ENCODE measurements at regions not wholly inside any gene's neighbourhood (a gene's known extent, or its start where the extent isn't known, plus 50 kb on each side); places are given as distances from the start of the nearest gene placed in this dataset.

GRCh38 chr14:82521191-82521590 is 987.5 kb upstream of the SEL1L start:
- Histone ChIP-seq H3K4me3 (ENCODE audit: low read length) (no peak overlapping the region), H3K4me1 (ENCODE audit: insufficient read depth, low read length) (no peaks in the 10 kb centered on the region), H3K36me3 (ENCODE audit: insufficient read depth, low read length) (no peaks in the 10 kb centered on the region), H3K27me3 (ENCODE audit: control insufficient read depth in 1 of 2, insufficient read depth in 2 of 2, low read length in 2 of 2) (no peaks in the 10 kb centered on the region), H3K27ac (ENCODE audit: low read depth in 1 of 2, low read length in 2 of 2) (no peak overlapping the region), H3K9me3 (ENCODE audit: control insufficient read depth in 1 of 2, insufficient read depth in 1 of 2, low read length in 2 of 2) (peaks cover 0 to 6% of the 10 kb centered on the region in 2 experiments)
- Mint-ChIP-seq H3K27ac (no peak overlapping the region), H3K9me3 (peaks cover 11% of the 10 kb centered on the region), H3K27me3 (no peaks in the 10 kb centered on the region), H3K4me1 (ENCODE audit: low read depth) (no peaks in the 10 kb centered on the region), H3K36me3 (ENCODE audit: low read depth) (no peaks in the 10 kb centered on the region), H3K4me3 (no peak overlapping the region)
- ChIA-PET CTCF (no interaction called here), POLR2A (no interaction called here)
- no peak for DNase-seq
- no peak for ATAC-seq (ENCODE audit: poor library complexity)
- TF ChIP-seq, protein P1, sequence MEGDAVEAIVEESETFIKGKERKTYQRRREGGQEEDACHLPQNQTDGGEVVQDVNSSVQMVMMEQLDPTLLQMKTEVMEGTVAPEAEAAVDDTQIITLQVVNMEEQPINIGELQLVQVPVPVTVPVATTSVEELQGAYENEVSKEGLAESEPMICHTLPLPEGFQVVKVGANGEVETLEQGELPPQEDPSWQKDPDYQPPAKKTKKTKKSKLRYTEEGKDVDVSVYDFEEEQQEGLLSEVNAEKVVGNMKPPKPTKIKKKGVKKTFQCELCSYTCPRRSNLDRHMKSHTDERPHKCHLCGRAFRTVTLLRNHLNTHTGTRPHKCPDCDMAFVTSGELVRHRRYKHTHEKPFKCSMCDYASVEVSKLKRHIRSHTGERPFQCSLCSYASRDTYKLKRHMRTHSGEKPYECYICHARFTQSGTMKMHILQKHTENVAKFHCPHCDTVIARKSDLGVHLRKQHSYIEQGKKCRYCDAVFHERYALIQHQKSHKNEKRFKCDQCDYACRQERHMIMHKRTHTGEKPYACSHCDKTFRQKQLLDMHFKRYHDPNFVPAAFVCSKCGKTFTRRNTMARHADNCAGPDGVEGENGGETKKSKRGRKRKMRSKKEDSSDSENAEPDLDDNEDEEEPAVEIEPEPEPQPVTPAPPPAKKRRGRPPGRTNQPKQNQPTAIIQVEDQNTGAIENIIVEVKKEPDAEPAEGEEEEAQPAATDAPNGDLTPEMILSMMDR (IDR thresholded peaks at IDR 0.05), result no peak
- intact Hi-C loops (cut with DNase I, micrococcal nuclease), result no loop called here

- ChIA-PET CTCF (no interaction called here), POLR2A (interaction anchor here (0.6 kb wide), 1 partner anchor 348 kb away, joined by 3 read pairs; no protein-coding TSS in a partner anchor)
- H3K27me3 ChIP-seq (ENCODE audit: control insufficient read depth in 1 of 2, insufficient read depth in 2 of 2, low read length in 2 of 2), result no peaks in the 10 kb centered on the region
- Mint-ChIP-seq H3K4me1 (ENCODE audit: low read depth) (no peaks in the 10 kb centered on the region), H3K27me3 (no peaks in the 10 kb centered on the region), H3K4me3 (no peak overlapping the region), H3K27ac (no peak overlapping the region), H3K9me3 (peaks cover 12% of the 10 kb centered on the region), H3K36me3 (ENCODE audit: low read depth) (no peaks in the 10 kb centered on the region)
- no peaks in the 10 kb centered on the region for H3K9me3 ChIP-seq (ENCODE audit: control insufficient read depth in 1 of 2, insufficient read depth in 1 of 2, low read length in 2 of 2)
- no peak overlapping the region for H3K4me3 ChIP-seq (ENCODE audit: low read length)
- TF ChIP-seq, protein P1 (IDR thresholded peaks at IDR 0.05), result no peak
- H3K4me1 ChIP-seq (ENCODE audit: insufficient read depth, low read length), result no peaks in the 10 kb centered on the region
- H3K27ac ChIP-seq (ENCODE audit: low read depth in 1 of 2, low read length in 2 of 2), result no peak overlapping the region
- intact Hi-C loops (cut with DNase I, micrococcal nuclease), result no loop called here
- DNase-seq (no peak), ATAC-seq (ENCODE audit: poor library complexity) (no peak)
- H3K36me3 ChIP-seq (ENCODE audit: insufficient read depth, low read length), result no peaks in the 10 kb centered on the region
Measured at GRCh38 chr14:82528016-82528415, 994.4 kb upstream of the SEL1L start.

DNA sequence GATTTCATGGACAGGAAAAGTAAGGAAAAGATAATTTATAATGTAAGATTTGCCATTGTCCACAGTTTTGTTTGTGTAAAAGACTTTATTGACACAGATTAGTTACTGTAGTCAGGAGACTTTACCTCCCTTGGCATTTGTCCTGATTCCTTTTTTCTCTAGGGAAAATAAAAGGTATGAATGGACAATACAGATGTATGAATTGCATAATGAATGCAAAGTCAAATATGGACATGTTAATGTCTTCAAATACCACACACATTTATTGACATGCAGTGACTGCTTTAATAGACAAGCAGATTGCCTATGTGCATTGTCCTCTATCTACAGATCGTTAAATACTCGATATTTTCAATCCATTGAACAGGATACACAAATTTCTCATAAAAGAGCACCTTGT is 999.7 kb upstream of the SEL1L start:
- DNase-seq, result no peak
- Mint-ChIP-seq H3K36me3 (ENCODE audit: low read depth) (no peaks in the 10 kb centered on the region), H3K4me3 (no peak overlapping the region), H3K27ac (no peak overlapping the region), H3K27me3 (no peaks in the 10 kb centered on the region), H3K9me3 (peaks cover 19% of the 10 kb centered on the region), H3K4me1 (ENCODE audit: low read depth) (no peaks in the 10 kb centered on the region)
- no peak for ATAC-seq (ENCODE audit: poor library complexity)
- ChIA-PET CTCF (no interaction called here), POLR2A (no interaction called here)
- H3K9me3 ChIP-seq (ENCODE audit: control insufficient read depth in 1 of 2, insufficient read depth in 1 of 2, low read length in 2 of 2), result peaks cover 0 to 4% of the 10 kb centered on the region in 2 experiments
- H3K27ac ChIP-seq (ENCODE audit: low read depth in 1 of 2, low read length in 2 of 2), result no peak overlapping the region
- no peaks in the 10 kb centered on the region for H3K27me3 ChIP-seq (ENCODE audit: control insufficient read depth in 1 of 2, insufficient read depth in 2 of 2, low read length in 2 of 2)
- no peak overlapping the region for H3K4me3 ChIP-seq (ENCODE audit: low read length)
- H3K4me1 ChIP-seq (ENCODE audit: insufficient read depth, low read length), result no peaks in the 10 kb centered on the region
- TF ChIP-seq, protein P1 (IDR thresholded peaks at IDR 0.05), result no peak
- no peaks in the 10 kb centered on the region for H3K36me3 ChIP-seq (ENCODE audit: insufficient read depth, low read length)
- intact Hi-C loops (cut with DNase I, micrococcal nuclease), result no loop called here

Measured in CD4-positive, alpha-beta T cell (primary cell).